ENCODE measurements at regions not wholly inside any gene's neighbourhood (a gene's known extent, or its start where the extent isn't known, plus 50 kb on each side); places are given as distances from the start of the nearest gene placed in this dataset.

- Histone ChIP-seq H3K4me3 (ENCODE audit: low read depth, low read length) (no peak overlapping the region), H3K9me3 (ENCODE audit: control insufficient read depth, insufficient read depth, low read depth, low read length) (no peaks in the 10 kb centered on the region), H3K4me1 (ENCODE audit: control insufficient read depth, insufficient read depth, low read length) (no peaks in the 10 kb centered on the region), H3K27me3 (ENCODE audit: control insufficient read depth, insufficient read depth, low read length) (no peaks in the 10 kb centered on the region), H3K9ac (ENCODE audit: low read length) (no peak overlapping the region), H3K27ac (ENCODE audit: low read depth, low read length) (no peak overlapping the region), H3K36me3 (ENCODE audit: control insufficient read depth, insufficient read depth, low read length) (no peaks in the 10 kb centered on the region)
Measured at GRCh38 chr10:129394518-129395328, 72.3 kb upstream of the MGMT start.

GRCh38 chr10:129396021-129396722 lies 70.9 kb upstream of the MGMT start:
- Histone ChIP-seq H3K4me1 (ENCODE audit: control insufficient read depth, insufficient read depth, low read length) (no peaks in the 10 kb centered on the region), H3K27me3 (ENCODE audit: control insufficient read depth, insufficient read depth, low read length) (no peaks in the 10 kb centered on the region), H3K9ac (ENCODE audit: low read length) (no peak overlapping the region), H3K36me3 (ENCODE audit: control insufficient read depth, insufficient read depth, low read length) (no peaks in the 10 kb centered on the region), H3K9me3 (ENCODE audit: control insufficient read depth, insufficient read depth, low read depth, low read length) (no peaks in the 10 kb centered on the region), H3K27ac (ENCODE audit: low read depth, low read length) (no peak overlapping the region), H3K4me3 (ENCODE audit: low read depth, low read length) (no peak overlapping the region)

- Histone ChIP-seq H3K27me3 (ENCODE audit: control insufficient read depth, insufficient read depth, low read length) (no peaks in the 10 kb centered on the region), H3K9ac (ENCODE audit: low read length) (no peak overlapping the region), H3K4me3 (ENCODE audit: low read depth, low read length) (no peak overlapping the region), H3K36me3 (ENCODE audit: control insufficient read depth, insufficient read depth, low read length) (no peaks in the 10 kb centered on the region), H3K9me3 (ENCODE audit: control insufficient read depth, insufficient read depth, low read depth, low read length) (no peaks in the 10 kb centered on the region), H3K4me1 (ENCODE audit: control insufficient read depth, insufficient read depth, low read length) (no peaks in the 10 kb centered on the region; the same call in 1 of the 2 replicates), H3K27ac (ENCODE audit: low read depth, low read length) (no peak overlapping the region)
Measured at GRCh38 chr10:129397198-129397974, 69.7 kb upstream of the MGMT start.

GRCh38 chr10:129398711-129399141 lies 68.3 kb upstream of the MGMT start:
- Histone ChIP-seq H3K9me3 (ENCODE audit: control insufficient read depth, insufficient read depth, low read depth, low read length) (no peaks in the 10 kb centered on the region), H3K4me1 (ENCODE audit: control insufficient read depth, insufficient read depth, low read length) (no peaks in the 10 kb centered on the region; the same call in 1 of the 2 replicates), H3K9ac (ENCODE audit: low read length) (no peak overlapping the region), H3K36me3 (ENCODE audit: control insufficient read depth, insufficient read depth, low read length) (no peaks in the 10 kb centered on the region), H3K4me3 (ENCODE audit: low read depth, low read length) (no peak overlapping the region), H3K27ac (ENCODE audit: low read depth, low read length) (no peak overlapping the region), H3K27me3 (ENCODE audit: control insufficient read depth, insufficient read depth, low read length) (no peaks in the 10 kb centered on the region)

GRCh38 chr10:129400426-129400825 lies 66.6 kb upstream of the MGMT start:
- no peaks in the 10 kb centered on the region for H3K36me3 ChIP-seq (ENCODE audit: control insufficient read depth, insufficient read depth, low read length)
- no peak overlapping the region for H3K9ac ChIP-seq (ENCODE audit: low read length)
- H3K27ac ChIP-seq (ENCODE audit: low read depth, low read length) = no peak overlapping the region
- no peaks in the 10 kb centered on the region for H3K9me3 ChIP-seq (ENCODE audit: control insufficient read depth, insufficient read depth, low read depth, low read length)
- no peaks in the 10 kb centered on the region for H3K27me3 ChIP-seq (ENCODE audit: control insufficient read depth, insufficient read depth, low read length)
- H3K4me3 ChIP-seq (ENCODE audit: low read depth, low read length) = no peak overlapping the region
- no peaks in the 10 kb centered on the region; the same call in 1 of the 2 replicates for H3K4me1 ChIP-seq (ENCODE audit: control insufficient read depth, insufficient read depth, low read length)

- Histone ChIP-seq H3K27me3 (ENCODE audit: control insufficient read depth, insufficient read depth, low read length) (no peaks in the 10 kb centered on the region), H3K9ac (ENCODE audit: low read length) (no peak overlapping the region), H3K4me3 (ENCODE audit: low read depth, low read length) (no peak overlapping the region), H3K9me3 (ENCODE audit: control insufficient read depth, insufficient read depth, low read depth, low read length) (no peaks in the 10 kb centered on the region), H3K27ac (ENCODE audit: low read depth, low read length) (no peak overlapping the region), H3K36me3 (ENCODE audit: control insufficient read depth, insufficient read depth, low read length) (no peaks in the 10 kb centered on the region), H3K4me1 (ENCODE audit: control insufficient read depth, insufficient read depth, low read length) (no peaks in the 10 kb centered on the region; the same call in 1 of the 2 replicates)
Measured at GRCh38 chr10:129402459-129402858, 64.6 kb upstream of the MGMT start.

GRCh38 chr10:129404091-129404490 lies 63.0 kb upstream of the MGMT start:
- no peak overlapping the region for H3K9ac ChIP-seq (ENCODE audit: low read length)
- no peaks in the 10 kb centered on the region for H3K27me3 ChIP-seq (ENCODE audit: control insufficient read depth, insufficient read depth, low read length)
- H3K27ac ChIP-seq (ENCODE audit: low read depth, low read length) = no peak overlapping the region
- H3K4me1 ChIP-seq (ENCODE audit: control insufficient read depth, insufficient read depth, low read length) = no peaks in the 10 kb centered on the region; the same call in 1 of the 2 replicates
- no peaks in the 10 kb centered on the region for H3K9me3 ChIP-seq (ENCODE audit: control insufficient read depth, insufficient read depth, low read depth, low read length)
- no peaks in the 10 kb centered on the region for H3K36me3 ChIP-seq (ENCODE audit: control insufficient read depth, insufficient read depth, low read length)
- H3K4me3 ChIP-seq (ENCODE audit: low read depth, low read length) = no peak overlapping the region

GRCh38 chr10:129405389-129405788 lies 61.7 kb upstream of the MGMT start:
- no peaks in the 10 kb centered on the region; the same call in 1 of the 2 replicates for H3K4me1 ChIP-seq (ENCODE audit: control insufficient read depth, insufficient read depth, low read length)
- H3K36me3 ChIP-seq (ENCODE audit: control insufficient read depth, insufficient read depth, low read length) = no peaks in the 10 kb centered on the region
- no peaks in the 10 kb centered on the region for H3K9me3 ChIP-seq (ENCODE audit: control insufficient read depth, insufficient read depth, low read depth, low read length)
- no peak overlapping the region for H3K4me3 ChIP-seq (ENCODE audit: low read depth, low read length)
- H3K27me3 ChIP-seq (ENCODE audit: control insufficient read depth, insufficient read depth, low read length) = no peaks in the 10 kb centered on the region
- no peak overlapping the region for H3K9ac ChIP-seq (ENCODE audit: low read length)
- no peak overlapping the region for H3K27ac ChIP-seq (ENCODE audit: low read depth, low read length)

GRCh38 chr10:129410688-129411392 lies 56.2 kb upstream of the MGMT start:
- Histone ChIP-seq H3K27ac (ENCODE audit: low read depth, low read length) (no peak overlapping the region), H3K4me1 (ENCODE audit: control insufficient read depth, insufficient read depth, low read length) (no peaks in the 10 kb centered on the region), H3K4me3 (ENCODE audit: low read depth, low read length) (no peak overlapping the region), H3K9me3 (ENCODE audit: control insufficient read depth, insufficient read depth, low read depth, low read length) (no peaks in the 10 kb centered on the region), H3K36me3 (ENCODE audit: control insufficient read depth, insufficient read depth, low read length) (no peaks in the 10 kb centered on the region), H3K9ac (ENCODE audit: low read length) (no peak overlapping the region), H3K27me3 (ENCODE audit: control insufficient read depth, insufficient read depth, low read length) (no peaks in the 10 kb centered on the region)

- Histone ChIP-seq H3K27me3 (ENCODE audit: control insufficient read depth, insufficient read depth, low read length) (no peaks in the 10 kb centered on the region), H3K27ac (ENCODE audit: low read depth, low read length) (no peak overlapping the region), H3K4me3 (ENCODE audit: low read depth, low read length) (no peak overlapping the region), H3K9me3 (ENCODE audit: control insufficient read depth, insufficient read depth, low read depth, low read length) (no peaks in the 10 kb centered on the region), H3K9ac (ENCODE audit: low read length) (no peak overlapping the region), H3K4me1 (ENCODE audit: control insufficient read depth, insufficient read depth, low read length) (no peaks in the 10 kb centered on the region), H3K36me3 (ENCODE audit: control insufficient read depth, insufficient read depth, low read length) (no peaks in the 10 kb centered on the region)
Measured at GRCh38 chr10:129411393-129411705, 55.7 kb upstream of the MGMT start.

Data from HUES6 (cell line).